ENCODE measurements at regions not wholly inside any gene's neighbourhood (a gene's known extent, or its start where the extent isn't known, plus 50 kb on each side); places are given as distances from the start of the nearest gene placed in this dataset.

GRCh38 chr9:111198936-111199335 is 131.1 kb downstream of the OR2K2 start:
- Histone ChIP-seq H2AFZ (ENCODE audit: control insufficient read depth, low read length) (no peak overlapping the region), H3K4me1 (ENCODE audit: control insufficient read depth, extremely low read depth, insufficient read depth, low read length) (no peaks in the 10 kb centered on the region), H3K9ac (ENCODE audit: control insufficient read depth, extremely low read depth, insufficient read depth, low read length) (no peak overlapping the region), H4K20me1 (ENCODE audit: control insufficient read depth, extremely low read depth, insufficient read depth, low read length) (no peaks in the 10 kb centered on the region), H3K9me3 (ENCODE audit: control insufficient read depth, low read depth, low read length) (no peaks in the 10 kb centered on the region), H3K79me2 (ENCODE audit: control insufficient read depth, insufficient read depth, low read length) (no peaks in the 10 kb centered on the region), H3K4me3 (ENCODE audit: control insufficient read depth in 2 of 3, extremely low read depth in 1 of 3, insufficient read depth in 2 of 3, low read depth in 1 of 3, low read length in 3 of 3) (no peak overlapping the region), H3K36me3 (ENCODE audit: control insufficient read depth in 2 of 2, extremely low read depth in 1 of 2, insufficient read depth in 2 of 2, low read length in 2 of 2) (no peaks in the 10 kb centered on the region), H3K9me1 (ENCODE audit: control insufficient read depth, extremely low read depth, insufficient read depth, low read length) (no peaks in the 10 kb centered on the region), H3K27me3 (ENCODE audit: control insufficient read depth, extremely low read depth, insufficient read depth, low read length) (no peaks in the 10 kb centered on the region), H3K27ac (ENCODE audit: control insufficient read depth, insufficient read depth, low read length) (no peak overlapping the region), H3K4me2 (ENCODE audit: control insufficient read depth, extremely low read depth, insufficient read depth, low read depth, low read length) (no peak overlapping the region)
- DNase-seq (ENCODE audit: low read depth, low spot score) (no peak), FAIRE-seq (no peak)
- dilution Hi-C loops (cut with MboI; ENCODE audit: extremely low pct_ligation_motif_present, low sequenced_read_pairs): loop anchor here (5.0 kb wide), 1 partner anchor 37 kb away; no protein-coding TSS in a partner anchor
- no peak for TF ChIP-seq EZH2 (IDR thresholded peaks at IDR 0.05; ENCODE audit: low read length)
- TF ChIP-seq CTCF (optimal IDR thresholded peaks at IDR 0.05 in 1 of 3, IDR thresholded peaks at IDR 0.05 in 1 of 3, conservative IDR thresholded peaks at IDR 0.05 in 1 of 3; ENCODE audit: extremely low read depth in 1 of 3, insufficient read depth in 2 of 3, low read length in 3 of 3): no peak

GRCh38 chr9:111197256-111197655 is 132.8 kb downstream of the OR2K2 start:
- dilution Hi-C loops (cut with MboI; ENCODE audit: extremely low pct_ligation_motif_present, low sequenced_read_pairs): loop anchor here (5.0 kb wide), 1 partner anchor 35 kb away; no protein-coding TSS in a partner anchor
- H3K4me3 ChIP-seq (ENCODE audit: control insufficient read depth in 2 of 3, extremely low read depth in 1 of 3, insufficient read depth in 2 of 3, low read depth in 1 of 3, low read length in 3 of 3): no peak overlapping the region
- no peak overlapping the region for H3K4me2 ChIP-seq (ENCODE audit: control insufficient read depth, extremely low read depth, insufficient read depth, low read depth, low read length)
- H3K27ac ChIP-seq (ENCODE audit: control insufficient read depth, insufficient read depth, low read length): no peak overlapping the region
- H3K4me1 ChIP-seq (ENCODE audit: control insufficient read depth, extremely low read depth, insufficient read depth, low read length): no peaks in the 10 kb centered on the region
- DNase-seq (ENCODE audit: low read depth, low spot score): no peak
- no peaks in the 10 kb centered on the region for H4K20me1 ChIP-seq (ENCODE audit: control insufficient read depth, extremely low read depth, insufficient read depth, low read length)
- TF ChIP-seq EZH2 (IDR thresholded peaks at IDR 0.05; ENCODE audit: low read length) (no peak), CTCF (optimal IDR thresholded peaks at IDR 0.05 in 1 of 3, IDR thresholded peaks at IDR 0.05 in 1 of 3, conservative IDR thresholded peaks at IDR 0.05 in 1 of 3; ENCODE audit: extremely low read depth in 1 of 3, insufficient read depth in 2 of 3, low read length in 3 of 3) (no peak)
- no peak overlapping the region for H2AFZ ChIP-seq (ENCODE audit: control insufficient read depth, low read length)
- H3K27me3 ChIP-seq (ENCODE audit: control insufficient read depth, extremely low read depth, insufficient read depth, low read length): no peaks in the 10 kb centered on the region
- no peak for FAIRE-seq
- no peaks in the 10 kb centered on the region for H3K36me3 ChIP-seq (ENCODE audit: control insufficient read depth in 2 of 2, extremely low read depth in 1 of 2, insufficient read depth in 2 of 2, low read length in 2 of 2)
- no peaks in the 10 kb centered on the region for H3K79me2 ChIP-seq (ENCODE audit: control insufficient read depth, insufficient read depth, low read length)
- no peaks in the 10 kb centered on the region for H3K9me3 ChIP-seq (ENCODE audit: control insufficient read depth, low read depth, low read length)
- no peaks in the 10 kb centered on the region for H3K9me1 ChIP-seq (ENCODE audit: control insufficient read depth, extremely low read depth, insufficient read depth, low read length)
- no peak overlapping the region for H3K9ac ChIP-seq (ENCODE audit: control insufficient read depth, extremely low read depth, insufficient read depth, low read length)

Measured in keratinocyte (primary cell).